ENCODE measurements at regions not wholly inside any gene's neighbourhood (a gene's known extent, or its start where the extent isn't known, plus 50 kb on each side); places are given as distances from the start of the nearest gene placed in this dataset.

DNA sequence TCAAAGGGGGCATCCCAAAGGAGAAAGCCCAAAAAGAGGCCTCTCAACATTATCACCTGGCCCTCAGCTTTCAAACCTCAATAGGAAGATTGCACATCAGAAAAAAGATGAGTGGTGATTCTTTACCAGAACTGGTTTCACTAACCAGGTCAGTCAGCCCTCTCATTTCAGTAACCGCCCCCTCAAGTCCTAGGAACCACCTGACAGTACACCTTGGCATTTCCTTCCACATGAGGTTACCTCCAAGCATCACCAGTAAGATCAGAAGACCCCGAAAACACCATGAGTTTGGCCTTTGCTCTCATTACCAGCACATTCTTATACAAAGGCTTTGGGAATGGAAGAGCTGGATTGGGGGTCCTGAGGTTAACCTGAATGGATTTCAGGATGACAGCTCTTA is 200.5 kb downstream of the SUCLA2 start:
- Histone ChIP-seq H3K27ac (no peak overlapping the region), H3K36me3 (no peaks in the 10 kb centered on the region), H3K4me3 (ENCODE audit: low read depth, low read length) (no peak overlapping the region), H3K9me3 (ENCODE audit: severe bottlenecking) (no peaks in the 10 kb centered on the region), H3K27me3 (ENCODE audit: insufficient read depth, low read depth, severe bottlenecking) (no peaks in the 10 kb centered on the region)
- DNase-seq = no peak
- TF ChIP-seq, protein P1, sequence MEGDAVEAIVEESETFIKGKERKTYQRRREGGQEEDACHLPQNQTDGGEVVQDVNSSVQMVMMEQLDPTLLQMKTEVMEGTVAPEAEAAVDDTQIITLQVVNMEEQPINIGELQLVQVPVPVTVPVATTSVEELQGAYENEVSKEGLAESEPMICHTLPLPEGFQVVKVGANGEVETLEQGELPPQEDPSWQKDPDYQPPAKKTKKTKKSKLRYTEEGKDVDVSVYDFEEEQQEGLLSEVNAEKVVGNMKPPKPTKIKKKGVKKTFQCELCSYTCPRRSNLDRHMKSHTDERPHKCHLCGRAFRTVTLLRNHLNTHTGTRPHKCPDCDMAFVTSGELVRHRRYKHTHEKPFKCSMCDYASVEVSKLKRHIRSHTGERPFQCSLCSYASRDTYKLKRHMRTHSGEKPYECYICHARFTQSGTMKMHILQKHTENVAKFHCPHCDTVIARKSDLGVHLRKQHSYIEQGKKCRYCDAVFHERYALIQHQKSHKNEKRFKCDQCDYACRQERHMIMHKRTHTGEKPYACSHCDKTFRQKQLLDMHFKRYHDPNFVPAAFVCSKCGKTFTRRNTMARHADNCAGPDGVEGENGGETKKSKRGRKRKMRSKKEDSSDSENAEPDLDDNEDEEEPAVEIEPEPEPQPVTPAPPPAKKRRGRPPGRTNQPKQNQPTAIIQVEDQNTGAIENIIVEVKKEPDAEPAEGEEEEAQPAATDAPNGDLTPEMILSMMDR (IDR thresholded peaks at IDR 0.05; ENCODE audit: low read depth, low read length) = no peak

- no peaks in the 10 kb centered on the region for H3K9me3 ChIP-seq (ENCODE audit: severe bottlenecking)
- H3K4me3 ChIP-seq (ENCODE audit: low read depth, low read length) = no peak overlapping the region
- TF ChIP-seq, protein P1 (IDR thresholded peaks at IDR 0.05; ENCODE audit: low read depth, low read length) = 0 out of 2 replicates have a peak, but pooled peaks have one; percentile 23
- no peak overlapping the region for H3K27ac ChIP-seq
- no peaks in the 10 kb centered on the region for H3K36me3 ChIP-seq
- no peaks in the 10 kb centered on the region for H3K27me3 ChIP-seq (ENCODE audit: insufficient read depth, low read depth, severe bottlenecking)
- DNase-seq = no peak
Measured at GRCh38 chr13:47798906-47799305, 202.2 kb downstream of the SUCLA2 start.

DNA sequence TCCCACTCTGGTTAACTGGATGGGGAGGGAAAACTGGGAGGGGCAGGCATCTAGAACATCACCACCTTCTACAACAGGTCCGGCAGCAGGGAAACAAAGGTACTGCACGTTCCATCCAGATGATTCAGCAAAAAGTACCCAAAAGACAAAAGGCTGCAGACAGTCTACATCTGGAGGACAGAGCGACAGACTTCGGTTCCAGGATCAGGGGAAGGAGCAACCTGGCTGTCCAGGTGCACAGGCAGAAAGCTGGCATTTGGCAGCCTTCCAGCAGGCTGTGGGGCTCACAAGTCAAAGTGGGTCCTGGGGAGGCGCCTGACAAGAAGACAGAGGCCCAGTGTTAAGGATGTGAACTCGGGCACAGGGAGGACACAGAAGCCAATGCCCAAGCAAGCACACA is 202.9 kb downstream of the SUCLA2 start:
- Histone ChIP-seq H3K27me3 (ENCODE audit: insufficient read depth, low read depth, severe bottlenecking) (no peaks in the 10 kb centered on the region), H3K36me3 (no peaks in the 10 kb centered on the region), H3K4me3 (ENCODE audit: low read depth, low read length) (no peak overlapping the region), H3K9me3 (ENCODE audit: severe bottlenecking) (no peaks in the 10 kb centered on the region), H3K27ac (no peak overlapping the region)
- TF ChIP-seq, protein P1 (IDR thresholded peaks at IDR 0.05; ENCODE audit: low read depth, low read length) = no peak
- no peak for DNase-seq

DNA sequence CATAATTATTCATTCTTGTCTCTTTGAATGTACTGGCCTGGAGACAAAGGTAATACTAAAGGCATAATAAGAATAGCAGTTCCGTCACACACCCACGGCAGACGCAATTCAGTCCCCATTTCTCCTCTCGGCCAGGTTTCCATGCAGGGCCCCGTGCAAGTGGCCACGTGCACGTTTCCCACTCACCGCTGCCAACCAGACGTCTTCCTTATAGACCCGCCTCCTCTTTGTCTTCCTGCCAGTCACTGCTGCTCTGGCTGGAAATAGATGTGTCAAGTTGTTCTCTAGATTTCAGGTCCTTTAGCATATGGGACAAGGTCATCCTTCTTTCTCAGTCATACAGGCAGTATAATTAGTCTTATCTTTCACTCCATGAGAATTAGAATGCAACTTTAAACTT is 204.3 kb downstream of the SUCLA2 start:
- DNase-seq = no peak
- Histone ChIP-seq H3K36me3 (no peaks in the 10 kb centered on the region), H3K27me3 (ENCODE audit: insufficient read depth, low read depth, severe bottlenecking) (no peaks in the 10 kb centered on the region), H3K9me3 (ENCODE audit: severe bottlenecking) (no peaks in the 10 kb centered on the region), H3K27ac (no peak overlapping the region), H3K4me3 (ENCODE audit: low read depth, low read length) (no peak overlapping the region)
- TF ChIP-seq, protein P1 (IDR thresholded peaks at IDR 0.05; ENCODE audit: low read depth, low read length) = no peak

GRCh38 chr13:47794963-47795362 is 206.1 kb downstream of the SUCLA2 start:
- H3K9me3 ChIP-seq (ENCODE audit: severe bottlenecking) = no peaks in the 10 kb centered on the region
- TF ChIP-seq, protein P1 (IDR thresholded peaks at IDR 0.05; ENCODE audit: low read depth, low read length) = peak; percentile 35; the same call in 1 of the 2 replicates
- no peak for DNase-seq
- no peak overlapping the region for H3K4me3 ChIP-seq (ENCODE audit: low read depth, low read length)
- H3K36me3 ChIP-seq = no peaks in the 10 kb centered on the region
- no peaks in the 10 kb centered on the region for H3K27me3 ChIP-seq (ENCODE audit: insufficient read depth, low read depth, severe bottlenecking)
- H3K27ac ChIP-seq = no peak overlapping the region

- no peak overlapping the region for H3K4me3 ChIP-seq (ENCODE audit: low read depth, low read length)
- H3K27ac ChIP-seq = no peak overlapping the region
- H3K27me3 ChIP-seq (ENCODE audit: insufficient read depth, low read depth, severe bottlenecking) = no peaks in the 10 kb centered on the region
- no peaks in the 10 kb centered on the region for H3K9me3 ChIP-seq (ENCODE audit: severe bottlenecking)
- H3K36me3 ChIP-seq = no peaks in the 10 kb centered on the region
- DNase-seq = no peak
- TF ChIP-seq, protein P1 (IDR thresholded peaks at IDR 0.05; ENCODE audit: low read depth, low read length) = no peak
Measured at GRCh38 chr13:47790755-47791154, 210.3 kb downstream of the SUCLA2 start.

Measured in WERI-Rb-1 (cell line).